HG03442 (cell line): ENCODE measurements at regions not wholly inside any gene's neighbourhood (a gene's known extent, or its start where the extent isn't known, plus 50 kb on each side); places are given as distances from the start of the nearest gene placed in this dataset.
"Not testable (repeated sequence)": the region's sequence is repeated elsewhere in the genome, so short reads cannot be mapped to it uniquely, and the experiment has no call there.

ENCODE experiments used
- ATAC-seq: cut with Tn5 transposase; IDR thresholded peaks from one replicate; pipeline ENCODE4 v1.9.1; 2021; ENCODE audit warnings: mild to moderate bottlenecking, moderate library complexity; ENCODE audit not compliant: unreplicated experiment

DNA sequence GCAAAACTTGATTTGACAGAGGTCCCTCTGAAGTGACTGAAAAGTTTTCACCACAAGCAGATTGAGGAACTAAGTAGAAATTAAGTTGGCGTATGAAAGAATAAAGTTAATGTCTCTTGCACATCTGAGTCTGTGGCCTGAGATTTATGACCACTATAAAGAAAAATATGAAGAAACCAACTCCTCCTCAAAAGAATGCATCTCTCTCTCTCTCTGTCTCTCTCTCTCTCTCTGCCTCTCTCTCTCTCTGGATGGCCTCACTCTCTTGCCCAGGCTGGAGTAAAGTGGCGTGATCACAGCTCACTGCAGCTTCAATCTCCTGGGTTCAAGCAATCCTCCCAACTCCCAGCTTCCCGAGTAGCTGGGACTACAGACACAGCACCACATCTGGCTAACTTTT, 55.2 kb downstream of the RPL22L1 start:
- no peak for ATAC-seq

DNA sequence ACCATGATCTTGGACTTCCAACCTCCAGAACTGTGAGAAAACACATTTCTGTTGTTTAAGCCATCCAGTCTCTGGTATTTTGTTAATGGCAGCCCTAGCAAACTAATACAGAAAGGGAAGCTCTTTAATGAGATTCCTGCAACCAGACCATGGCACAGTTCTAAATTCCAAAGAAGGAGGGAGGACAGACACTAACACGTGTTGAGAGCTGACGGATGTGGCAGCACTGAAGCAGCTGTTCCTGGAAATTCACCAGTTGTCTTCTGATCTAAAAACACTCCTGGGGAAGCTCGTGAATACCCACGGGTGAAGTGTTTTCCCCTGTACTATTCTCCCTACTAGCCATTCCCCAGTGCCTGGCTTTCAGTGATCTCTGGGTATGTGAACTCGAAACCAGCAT, 56.7 kb downstream of the RPL22L1 start:
- no peak for ATAC-seq

DNA sequence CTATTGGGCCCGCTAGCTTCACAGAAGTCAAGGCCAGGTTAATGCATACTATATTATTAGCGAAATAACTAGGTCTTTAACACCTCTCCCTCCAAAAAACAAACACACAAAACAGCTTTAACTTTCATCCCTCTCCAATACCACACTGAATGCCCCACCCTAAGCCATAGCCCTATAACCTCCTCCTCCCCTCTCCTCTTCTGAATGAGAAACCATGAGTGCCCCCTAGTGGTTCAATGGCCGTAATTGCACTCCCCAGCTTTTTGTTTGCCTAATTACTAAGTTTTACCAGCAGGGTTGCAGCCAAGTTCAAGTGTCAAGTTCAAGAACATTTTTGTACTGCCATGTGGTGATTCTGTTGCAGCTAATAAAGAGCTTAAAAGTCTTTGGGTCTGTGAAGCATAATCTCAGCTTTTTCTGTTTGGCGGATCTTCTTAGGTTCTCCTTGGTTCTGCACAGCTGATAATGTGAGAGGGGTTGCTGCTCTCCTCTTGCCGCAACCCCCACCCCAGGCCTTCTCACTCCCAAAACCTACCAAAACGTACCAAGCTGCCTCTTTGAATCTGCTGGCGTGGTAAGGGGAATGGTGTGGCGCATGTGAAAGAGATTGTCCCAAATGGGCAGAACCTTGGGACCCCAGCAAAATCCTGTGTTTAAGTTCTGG, 57.9 kb downstream of the RPL22L1 start:
- ATAC-seq, result peak; percentile 71

DNA sequence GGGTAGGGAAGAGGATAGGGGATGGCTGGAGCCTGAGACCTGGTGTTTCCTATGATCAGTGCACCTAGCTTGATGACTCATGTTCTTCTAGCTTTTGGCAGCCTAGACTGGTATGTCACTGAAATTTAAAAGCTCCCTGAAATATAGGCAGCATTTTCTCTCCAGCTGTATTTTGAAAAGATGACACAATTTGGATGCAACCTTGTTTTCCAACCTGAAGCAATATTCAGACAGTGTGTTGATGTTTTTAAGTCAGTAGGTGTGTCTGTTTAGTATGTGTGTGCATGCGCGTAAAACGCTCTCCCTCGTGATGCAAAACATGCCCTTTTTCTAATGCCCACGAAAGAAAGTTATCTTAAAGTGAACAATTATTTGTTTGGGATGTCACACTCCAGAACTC, 58.5 kb downstream of the RPL22L1 start:
- no peak for ATAC-seq

DNA sequence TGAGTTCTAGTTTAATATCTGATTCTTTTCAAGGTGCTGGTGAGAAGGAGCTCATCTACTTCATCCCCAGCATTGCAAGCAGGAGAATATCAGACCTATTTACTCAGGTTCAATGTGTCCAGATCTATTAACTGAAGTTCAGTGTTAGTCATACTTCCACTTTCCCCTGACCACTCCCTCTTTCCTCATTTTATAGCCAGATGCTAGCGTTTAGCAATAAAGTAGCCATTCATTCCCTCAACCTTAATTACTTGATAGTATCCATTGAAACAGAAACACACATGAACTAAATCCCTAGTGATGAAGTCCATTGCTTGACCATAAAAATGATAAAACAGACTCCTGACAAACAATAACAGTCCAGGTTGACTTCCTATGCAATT, 60.0 kb downstream of the RPL22L1 start:
- no peak for ATAC-seq

DNA sequence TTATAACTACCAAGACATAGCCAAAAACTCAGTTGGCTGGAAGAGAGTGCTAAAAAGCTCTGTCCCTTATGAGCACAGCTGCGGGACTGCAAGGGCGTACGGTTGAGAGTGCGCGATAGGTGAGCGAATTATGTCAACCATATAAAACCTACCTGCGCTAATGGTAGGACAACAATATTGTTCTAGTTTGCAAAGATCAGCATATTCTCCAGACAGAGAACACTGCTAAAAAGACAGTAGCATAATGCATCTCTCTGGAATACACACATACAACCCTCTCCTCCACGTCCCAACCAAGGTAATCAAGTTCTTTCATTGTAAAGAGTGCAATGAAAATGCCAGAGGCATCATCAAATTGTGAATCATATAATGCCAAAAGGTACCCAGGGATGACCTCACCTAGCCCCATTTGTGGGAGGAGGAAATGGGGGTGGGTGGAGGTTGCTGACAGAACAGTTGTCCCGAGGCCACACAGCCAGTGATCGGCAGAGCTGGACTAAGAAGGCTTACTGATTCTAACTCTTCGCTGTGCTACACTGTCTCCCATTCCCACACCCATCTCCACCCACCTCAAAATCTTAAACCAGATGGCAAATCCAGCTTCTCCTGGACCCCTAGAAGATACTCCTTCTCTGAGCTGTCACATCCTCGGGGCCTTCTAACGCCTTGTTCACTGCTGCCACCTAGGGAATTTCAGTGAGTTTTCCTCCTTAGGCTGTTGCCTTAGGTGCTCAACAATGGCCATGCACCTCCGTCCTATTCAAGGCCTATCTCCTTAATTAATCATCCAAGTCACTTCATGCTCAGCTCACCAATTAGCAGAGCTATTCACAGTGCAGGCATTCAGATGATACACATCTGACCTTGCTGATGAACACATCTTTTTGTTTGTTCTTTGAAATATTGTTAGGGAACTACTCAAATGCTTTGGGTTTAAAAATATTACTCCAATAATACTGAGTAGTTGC, 60.7 kb downstream of the RPL22L1 start:
- ATAC-seq, result no peak

DNA sequence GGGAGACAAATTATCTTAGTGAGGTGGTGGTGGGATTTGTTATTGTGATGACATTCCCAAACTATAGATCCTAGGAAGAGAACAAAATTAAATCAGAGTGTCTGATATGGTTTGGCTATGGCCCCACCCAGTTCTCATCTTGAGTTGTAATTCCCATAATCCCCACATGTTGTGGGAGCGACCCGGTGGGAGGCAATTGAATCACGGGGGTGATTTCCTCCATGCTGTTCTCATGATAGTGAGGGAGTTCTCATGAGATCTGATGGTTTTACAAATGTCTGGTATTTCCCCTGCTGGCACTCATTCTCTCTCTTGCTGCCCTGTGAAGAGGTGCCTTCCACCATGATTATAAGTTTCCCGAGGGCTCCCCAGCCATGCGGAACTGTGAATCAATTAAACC, 62.0 kb downstream of the RPL22L1 start:
- ATAC-seq, result no peak

DNA sequence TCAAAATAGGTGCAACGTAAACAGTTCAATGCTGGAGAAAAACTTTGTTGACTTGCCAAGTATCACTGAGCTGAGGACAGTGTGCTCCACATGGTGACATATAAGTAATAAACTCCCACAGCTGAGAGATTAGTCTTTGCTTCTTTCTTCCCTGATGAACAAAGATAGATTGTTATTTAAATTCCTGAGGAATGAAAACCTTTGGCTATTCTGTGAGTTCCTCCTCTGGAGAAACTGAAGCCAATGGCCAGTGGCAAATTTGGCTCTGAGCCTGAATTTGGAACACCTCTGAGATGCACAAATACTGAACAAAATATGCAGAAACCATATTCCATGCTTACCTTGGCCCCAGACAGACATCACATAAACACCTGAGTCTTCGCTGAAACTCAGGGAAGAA, 63.3 kb downstream of the RPL22L1 start:
- ATAC-seq, result no peak

DNA sequence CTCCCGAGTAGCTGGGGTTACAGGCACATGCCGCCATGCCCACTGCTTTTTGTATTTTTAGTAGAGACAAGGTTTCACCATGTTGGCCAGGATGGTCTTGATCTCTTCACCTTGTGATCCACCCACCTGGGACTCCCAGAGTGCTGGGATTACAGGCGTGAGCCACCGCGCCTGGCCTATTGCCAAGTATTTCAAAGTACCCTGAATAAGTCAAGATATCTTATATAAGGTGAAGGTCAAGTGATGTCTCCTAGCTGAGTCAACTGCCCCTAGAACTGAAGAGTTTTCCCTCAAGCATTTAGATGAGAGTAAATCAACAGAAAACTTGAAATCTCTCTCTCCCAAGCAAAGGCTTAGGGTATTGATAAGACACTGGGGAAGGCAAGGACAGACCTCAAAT, 63.9 kb downstream of the RPL22L1 start:
- ATAC-seq, result no peak

DNA sequence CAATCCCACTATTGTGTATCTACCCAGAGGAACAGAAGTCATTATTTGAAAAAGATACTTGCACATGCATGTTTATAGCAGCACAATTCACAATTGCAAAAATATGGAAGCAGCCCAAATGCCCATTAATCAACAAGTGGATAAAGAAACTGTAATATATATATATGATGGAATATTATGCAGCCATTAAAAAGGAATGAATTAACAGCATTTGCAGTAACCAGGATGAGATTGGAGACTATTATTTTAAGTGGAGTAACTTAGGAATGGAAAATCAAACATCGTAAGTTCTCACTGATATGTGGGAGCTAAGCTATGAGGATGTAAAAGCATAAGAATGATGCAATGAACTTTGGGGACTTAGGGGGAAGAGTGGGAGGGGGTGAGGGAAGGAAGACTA, 64.7 kb downstream of the RPL22L1 start:
- ATAC-seq, result not testable (repeated sequence)

DNA sequence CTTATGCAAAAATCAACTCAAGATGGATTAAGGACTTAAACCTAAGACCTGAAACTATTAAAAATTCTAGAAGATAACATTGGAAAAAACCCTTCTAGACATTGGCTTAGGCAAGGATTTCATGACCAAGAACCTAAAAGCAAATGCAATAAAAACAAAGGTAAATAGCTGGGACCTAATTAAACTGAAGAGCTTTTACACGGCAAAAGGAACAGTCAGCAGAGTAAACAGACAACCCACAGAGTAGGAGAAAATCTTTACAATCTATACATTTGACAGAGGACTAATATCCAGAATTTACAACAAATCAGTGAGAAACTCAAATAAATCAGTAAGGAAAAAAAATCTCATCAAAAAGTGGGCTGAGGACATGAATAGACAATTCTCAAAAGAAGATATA, 65.4 kb downstream of the RPL22L1 start:
- not testable (repeated sequence) for ATAC-seq

DNA sequence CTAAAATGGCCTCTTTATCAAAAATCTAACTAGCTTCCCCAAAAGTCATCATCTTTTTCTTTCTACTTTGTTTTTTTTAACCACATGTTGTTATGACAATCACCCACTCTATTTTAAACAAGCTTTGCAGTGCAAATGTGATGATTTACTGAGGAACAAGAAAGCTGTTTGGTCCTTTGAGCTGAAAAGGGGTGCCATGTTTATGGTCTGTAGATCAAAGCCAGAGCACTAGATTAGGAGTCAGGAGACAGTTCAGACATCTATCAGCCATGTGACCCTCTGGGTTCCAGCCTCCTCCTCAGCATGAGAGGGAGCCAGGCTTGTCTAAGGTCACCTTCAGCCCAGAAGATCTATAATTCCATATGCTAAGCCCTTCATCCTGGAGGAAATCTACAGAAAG, 65.9 kb downstream of the RPL22L1 start:
- ATAC-seq, result no peak

DNA sequence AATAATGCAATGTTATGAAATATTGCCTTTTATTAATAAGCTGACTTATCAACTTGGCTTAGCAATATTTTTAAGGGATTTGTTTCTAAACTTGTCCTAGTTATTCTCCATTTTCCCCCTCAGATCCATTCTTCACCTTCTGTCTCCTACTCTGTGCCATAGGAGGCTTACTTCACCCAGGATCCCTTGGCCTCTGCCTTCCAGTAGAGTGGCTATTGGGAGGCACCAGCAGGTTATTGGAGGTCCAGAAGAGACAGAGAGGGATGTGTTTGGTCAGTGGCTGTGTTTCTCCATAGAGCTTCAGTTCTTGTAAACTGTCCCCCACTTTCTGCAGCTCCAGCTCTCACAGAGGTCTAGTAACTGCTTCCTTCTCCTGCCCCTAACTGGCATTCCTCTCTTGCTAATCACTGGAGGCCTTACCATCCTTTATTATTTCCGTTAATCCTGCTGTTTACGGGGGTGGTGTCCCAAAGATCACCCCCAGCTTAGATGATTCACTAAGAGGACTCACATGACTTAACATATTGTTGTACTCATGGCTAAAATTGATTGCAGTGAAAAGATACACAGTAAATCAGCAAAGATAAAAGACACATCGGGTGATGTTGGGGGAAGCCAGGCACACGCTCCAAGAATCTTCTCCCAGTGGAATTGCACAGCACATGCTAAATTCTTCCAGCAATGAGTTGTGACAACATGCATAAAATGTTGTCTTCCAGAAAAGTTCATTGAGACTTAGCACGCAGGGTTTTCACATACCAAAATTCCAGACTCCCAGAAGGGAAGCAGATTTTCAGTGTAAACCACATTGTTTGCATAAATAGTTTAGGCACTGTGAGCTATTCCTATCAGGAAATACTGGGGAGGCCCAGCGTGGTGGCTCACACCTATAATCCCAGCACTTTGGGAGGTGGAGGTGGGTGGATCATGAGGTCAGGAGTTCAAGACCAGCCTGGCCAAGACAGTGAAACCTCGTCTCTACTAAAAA, 67.5 kb downstream of the RPL22L1 start:
- no peak for ATAC-seq

DNA sequence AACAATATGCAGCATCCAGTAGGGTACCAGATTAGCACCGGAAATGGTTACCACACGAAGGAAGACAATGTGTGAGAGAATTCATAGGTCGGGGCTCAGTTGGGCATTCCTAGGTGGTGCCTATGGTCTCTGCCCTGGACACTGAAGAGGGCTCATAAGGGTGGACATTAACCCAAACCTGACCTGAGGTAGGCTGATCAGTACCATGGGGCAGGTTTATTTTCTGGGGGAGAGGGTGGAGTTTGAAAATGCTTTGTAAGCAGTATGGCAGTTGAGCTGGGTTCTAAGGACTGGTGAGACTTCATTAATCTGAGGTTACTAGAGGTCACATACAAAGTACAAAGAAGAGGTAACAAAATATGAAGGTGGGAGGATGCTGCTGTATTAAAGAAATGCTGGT, 68.4 kb downstream of the RPL22L1 start:
- ATAC-seq, result no peak

DNA sequence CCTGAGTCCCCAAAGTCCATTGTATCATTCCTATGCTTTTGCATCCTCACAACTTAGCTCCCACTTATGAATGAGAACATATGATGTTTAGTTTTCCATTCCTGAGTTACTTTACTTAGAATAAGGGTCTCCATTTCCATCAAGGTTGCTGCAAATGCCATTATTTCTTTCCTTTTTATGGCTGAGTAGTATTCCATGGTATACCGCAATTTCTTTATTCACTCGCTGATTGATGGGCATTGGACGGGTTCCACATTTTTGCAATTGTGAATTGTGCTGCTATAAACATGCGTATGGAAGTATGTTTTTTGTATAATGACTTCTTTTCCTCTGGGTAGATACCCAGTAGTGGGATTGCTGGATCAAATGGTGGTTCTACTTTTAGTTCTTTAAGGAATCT, 69.7 kb downstream of the RPL22L1 start:
- ATAC-seq, result not testable (repeated sequence)

DNA sequence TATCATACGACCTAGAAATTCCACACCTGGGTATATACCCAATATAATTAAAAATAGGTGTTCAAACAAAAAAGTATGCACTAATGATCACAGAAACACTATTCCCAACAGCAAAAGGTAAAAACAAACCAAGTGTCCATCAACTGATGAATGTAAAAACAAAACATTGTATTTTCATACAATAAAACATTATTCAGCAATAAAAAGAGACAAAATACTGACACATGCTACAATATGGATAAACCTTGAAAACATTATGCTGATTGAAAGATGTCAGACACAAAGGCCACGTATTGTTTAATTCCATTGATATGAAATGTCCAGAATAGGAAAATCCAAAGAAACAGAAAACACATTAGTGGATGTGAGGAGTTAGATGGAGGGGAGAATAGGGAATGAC, 71.0 kb downstream of the RPL22L1 start:
- ATAC-seq, result no peak

DNA sequence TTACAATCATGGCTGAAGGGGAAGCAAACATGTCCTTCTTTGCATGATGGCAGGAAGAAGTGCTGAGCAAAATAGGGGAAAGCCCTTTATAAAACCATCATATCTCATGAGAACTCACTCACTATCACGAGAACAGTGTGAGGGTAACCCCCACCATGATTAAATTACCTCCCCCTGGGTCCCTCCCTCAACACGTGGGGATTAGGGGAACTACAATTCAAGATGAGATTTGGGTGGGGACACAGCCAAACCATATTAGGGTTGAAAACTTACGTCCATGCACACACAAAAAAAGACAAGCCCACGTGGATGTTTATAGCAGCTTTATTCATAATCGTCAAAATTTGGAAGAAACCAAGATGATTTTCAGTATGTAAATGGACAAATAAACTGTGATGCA, 72.3 kb downstream of the RPL22L1 start:
- ATAC-seq, result no peak

DNA sequence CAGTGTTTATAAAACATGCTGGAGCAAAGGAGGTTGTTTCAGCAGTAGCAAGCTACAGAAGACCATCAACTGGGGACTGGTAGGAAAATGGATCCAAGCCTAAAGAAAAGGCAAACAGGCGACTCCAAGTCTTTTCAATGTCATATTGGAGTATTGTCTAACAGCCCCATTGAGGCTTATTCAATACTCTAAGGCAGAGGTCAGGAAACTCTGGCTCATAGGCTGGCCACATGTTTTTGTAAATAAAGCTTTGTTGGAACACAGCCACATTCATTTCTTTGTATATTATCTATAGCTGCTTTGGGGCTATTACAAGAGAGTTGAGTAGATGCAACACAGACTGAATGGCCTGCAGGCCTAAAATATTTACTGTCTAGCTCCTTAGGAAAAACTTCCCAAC, 77.5 kb downstream of the RPL22L1 start:
- no peak for ATAC-seq

DNA sequence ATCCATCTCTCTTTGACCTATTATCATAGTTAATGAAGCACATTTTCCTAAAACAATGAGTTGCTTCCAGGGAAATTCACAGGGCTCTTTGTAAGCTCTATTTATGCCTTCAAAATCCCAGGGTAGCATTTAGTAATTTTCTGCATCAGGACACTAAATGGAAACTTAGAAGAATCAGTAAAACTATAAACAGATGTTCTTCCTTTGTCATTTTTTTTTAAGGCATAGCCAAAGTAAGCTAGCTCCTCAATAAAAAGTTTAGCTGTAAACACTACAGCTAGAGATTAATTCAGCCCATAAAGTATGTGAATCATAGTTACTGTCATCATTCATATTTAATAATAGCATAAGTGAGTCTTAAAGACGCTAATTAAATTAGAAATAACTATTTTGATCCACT, 79.3 kb downstream of the RPL22L1 start:
- ATAC-seq, result no peak

DNA sequence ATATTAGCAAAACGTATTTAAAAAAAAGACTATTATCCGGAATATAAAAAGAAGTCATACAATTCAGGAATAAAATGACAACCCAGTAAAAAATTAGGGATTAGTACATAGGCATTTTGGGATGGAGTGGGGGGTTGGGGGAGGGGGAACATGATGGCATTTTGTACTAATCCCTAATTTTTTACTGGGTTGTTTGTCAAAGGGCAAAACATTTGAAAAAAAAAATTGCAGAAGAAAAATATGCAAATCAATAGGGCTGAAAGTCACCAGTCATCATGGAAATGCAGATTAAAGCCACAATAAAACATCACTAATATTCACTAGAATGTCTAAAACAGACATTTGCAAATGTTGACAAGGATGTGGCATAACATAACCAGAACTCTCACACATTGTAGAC, 82.5 kb downstream of the RPL22L1 start:
- no peak for ATAC-seq

DNA sequence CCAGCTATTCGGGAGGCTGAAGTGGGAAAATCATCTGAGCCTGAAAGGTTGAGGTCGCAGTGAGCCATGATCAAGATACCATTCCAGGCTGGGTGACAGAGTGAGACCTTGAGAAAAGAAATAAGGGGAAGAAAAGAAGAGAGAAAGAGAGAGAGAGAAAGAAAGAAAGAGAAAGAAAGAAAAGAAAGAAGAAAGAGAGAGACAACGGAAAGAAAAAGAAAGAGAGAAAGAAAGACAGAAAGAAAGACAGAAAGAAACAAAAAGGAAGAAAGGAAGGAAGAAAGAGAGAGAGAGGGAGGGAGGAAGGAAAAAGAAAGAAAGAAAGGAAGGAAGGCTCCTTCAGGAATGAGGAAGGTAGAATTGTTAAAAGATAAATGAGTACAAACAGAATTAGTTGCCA, 84.5 kb downstream of the RPL22L1 start:
- ATAC-seq, result no peak
